Osteocyte (in vitro differentiated cells): ENCODE measurements at regions not wholly inside any gene's neighbourhood (a gene's known extent, or its start where the extent isn't known, plus 50 kb on each side); places are given as distances from the start of the nearest gene placed in this dataset.

Source experiments
- DNase-seq: peaks from one replicate; pipeline ENCODE4 v3.0.0; 2021; ENCODE audit warnings: mixed read lengths; ENCODE audit not compliant: unreplicated experiment; ENCODE audit errors: extremely low spot score
- H3K27ac Mint-ChIP-seq: one replicate; pipeline ENCODE4 v1.8.0; 2021; ENCODE audit warnings: mild to moderate bottlenecking, mixed read lengths; ENCODE audit not compliant: unreplicated experiment
- H3K27me3 Mint-ChIP-seq: one replicate; pipeline ENCODE4 v1.8.0; 2021; ENCODE audit warnings: mixed read lengths; ENCODE audit not compliant: unreplicated experiment
- H3K36me3 Mint-ChIP-seq: one replicate; pipeline ENCODE4 v1.8.0; 2021; ENCODE audit warnings: mixed read lengths; ENCODE audit not compliant: unreplicated experiment
- H3K4me1 Mint-ChIP-seq: one replicate; pipeline ENCODE4 v1.8.0; 2021; ENCODE audit warnings: mixed read lengths; ENCODE audit not compliant: unreplicated experiment
- H3K4me3 Mint-ChIP-seq: one replicate; pipeline ENCODE4 v1.8.0; 2021; ENCODE audit warnings: mild to moderate bottlenecking, moderate library complexity, mixed read lengths; ENCODE audit not compliant: unreplicated experiment
- H3K9me3 Mint-ChIP-seq: one replicate; pipeline ENCODE4 v1.8.0; 2021; ENCODE audit warnings: mixed read lengths; ENCODE audit not compliant: unreplicated experiment
- TF ChIP-seq, protein P1 (sequence below): fragments of 200-600 bp; sonication (generic); IDR thresholded peaks from 2 replicates; pipeline ENCODE4 v1.5.0; 2021; ENCODE audit warnings: antibody characterized with exemption, mild to moderate bottlenecking, moderate library complexity

DNA sequence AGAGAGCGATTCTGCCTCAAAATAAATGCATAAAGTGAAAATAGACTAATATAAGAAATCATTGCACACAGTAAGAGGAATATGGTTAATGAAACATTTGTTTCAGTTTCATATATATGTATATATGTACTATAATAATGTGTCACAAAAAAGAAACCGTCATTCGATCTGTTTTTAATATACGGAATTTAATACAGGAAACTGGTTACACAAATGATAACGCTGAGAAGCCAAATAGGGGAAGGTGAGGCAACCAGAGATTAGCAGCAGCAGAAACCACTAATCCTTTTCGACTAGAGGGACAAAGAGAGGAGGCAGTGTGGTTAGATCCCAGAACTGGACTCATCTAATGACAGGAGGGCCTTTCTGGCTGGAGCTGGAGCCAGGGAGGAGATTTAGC lies 64.2 kb upstream of the GREB1L start:
- Mint-ChIP-seq H3K4me1 (no peaks in the 10 kb centered on the region), H3K9me3 (no peaks in the 10 kb centered on the region), H3K4me3 (no peak overlapping the region), H3K27ac (no peak overlapping the region), H3K36me3 (no peaks in the 10 kb centered on the region), H3K27me3 (peaks cover 7% of the 10 kb centered on the region)
- DNase-seq, result no peak
- TF ChIP-seq, protein P1, sequence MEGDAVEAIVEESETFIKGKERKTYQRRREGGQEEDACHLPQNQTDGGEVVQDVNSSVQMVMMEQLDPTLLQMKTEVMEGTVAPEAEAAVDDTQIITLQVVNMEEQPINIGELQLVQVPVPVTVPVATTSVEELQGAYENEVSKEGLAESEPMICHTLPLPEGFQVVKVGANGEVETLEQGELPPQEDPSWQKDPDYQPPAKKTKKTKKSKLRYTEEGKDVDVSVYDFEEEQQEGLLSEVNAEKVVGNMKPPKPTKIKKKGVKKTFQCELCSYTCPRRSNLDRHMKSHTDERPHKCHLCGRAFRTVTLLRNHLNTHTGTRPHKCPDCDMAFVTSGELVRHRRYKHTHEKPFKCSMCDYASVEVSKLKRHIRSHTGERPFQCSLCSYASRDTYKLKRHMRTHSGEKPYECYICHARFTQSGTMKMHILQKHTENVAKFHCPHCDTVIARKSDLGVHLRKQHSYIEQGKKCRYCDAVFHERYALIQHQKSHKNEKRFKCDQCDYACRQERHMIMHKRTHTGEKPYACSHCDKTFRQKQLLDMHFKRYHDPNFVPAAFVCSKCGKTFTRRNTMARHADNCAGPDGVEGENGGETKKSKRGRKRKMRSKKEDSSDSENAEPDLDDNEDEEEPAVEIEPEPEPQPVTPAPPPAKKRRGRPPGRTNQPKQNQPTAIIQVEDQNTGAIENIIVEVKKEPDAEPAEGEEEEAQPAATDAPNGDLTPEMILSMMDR, result no peak

DNA sequence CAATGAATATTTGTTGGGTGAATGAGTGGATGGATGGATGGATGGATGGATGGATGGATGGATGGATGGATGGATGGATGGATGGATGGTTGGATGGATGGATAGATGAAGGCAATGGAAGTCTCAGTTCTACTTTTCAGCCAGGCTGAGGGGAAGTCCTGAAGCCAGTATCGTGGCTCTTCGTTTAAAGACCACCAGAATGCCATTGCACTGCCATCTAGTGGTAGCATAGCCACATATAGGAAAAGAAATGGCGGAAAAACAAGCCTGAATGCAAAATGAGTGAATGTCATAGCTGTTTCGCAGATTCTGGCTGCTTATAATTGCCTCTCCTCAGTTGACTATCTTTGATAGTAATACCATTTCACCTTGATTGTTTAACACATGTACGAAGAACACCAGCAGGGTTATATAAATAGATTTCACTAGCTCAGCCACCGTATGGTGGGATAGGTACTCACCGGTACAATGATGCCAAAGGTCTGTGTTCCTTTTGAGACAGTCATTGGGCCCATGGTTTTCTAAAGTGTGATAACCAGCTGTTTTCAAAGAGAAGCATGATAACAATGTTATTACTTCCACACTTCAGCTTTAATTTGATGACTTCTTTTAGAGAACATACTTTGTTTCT lies 62.3 kb upstream of the GREB1L start:
- Mint-ChIP-seq H3K4me3 (no peak overlapping the region), H3K4me1 (no peaks in the 10 kb centered on the region), H3K27ac (no peak overlapping the region), H3K9me3 (no peaks in the 10 kb centered on the region), H3K27me3 (peaks cover 6% of the 10 kb centered on the region), H3K36me3 (no peaks in the 10 kb centered on the region)
- DNase-seq, result no peak
- TF ChIP-seq, protein P1, result peak; percentile 80

DNA sequence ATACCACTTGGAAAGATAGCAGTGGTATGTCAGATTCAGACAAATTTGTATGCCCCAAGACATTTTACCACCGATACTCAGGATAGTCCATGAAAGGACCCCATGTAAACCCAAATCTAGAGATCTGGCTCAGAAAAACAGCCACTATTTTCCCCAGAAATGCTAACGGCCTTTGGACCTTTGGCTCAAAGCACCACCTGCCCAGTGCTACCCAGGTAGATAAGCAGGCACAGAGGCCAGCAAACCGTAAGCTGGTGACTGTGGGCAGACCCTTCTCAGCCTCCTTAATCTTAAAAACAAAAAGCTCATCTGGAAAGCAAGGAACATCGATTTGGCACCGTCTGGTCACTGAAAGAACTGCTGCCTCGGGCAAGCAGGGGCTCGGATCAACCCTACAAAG lies 61.4 kb upstream of the GREB1L start:
- TF ChIP-seq, protein P1, result no peak
- Mint-ChIP-seq H3K27me3 (peaks cover 6% of the 10 kb centered on the region), H3K27ac (no peak overlapping the region), H3K4me1 (no peaks in the 10 kb centered on the region), H3K4me3 (no peak overlapping the region), H3K9me3 (no peaks in the 10 kb centered on the region), H3K36me3 (no peaks in the 10 kb centered on the region)
- no peak for DNase-seq

DNA sequence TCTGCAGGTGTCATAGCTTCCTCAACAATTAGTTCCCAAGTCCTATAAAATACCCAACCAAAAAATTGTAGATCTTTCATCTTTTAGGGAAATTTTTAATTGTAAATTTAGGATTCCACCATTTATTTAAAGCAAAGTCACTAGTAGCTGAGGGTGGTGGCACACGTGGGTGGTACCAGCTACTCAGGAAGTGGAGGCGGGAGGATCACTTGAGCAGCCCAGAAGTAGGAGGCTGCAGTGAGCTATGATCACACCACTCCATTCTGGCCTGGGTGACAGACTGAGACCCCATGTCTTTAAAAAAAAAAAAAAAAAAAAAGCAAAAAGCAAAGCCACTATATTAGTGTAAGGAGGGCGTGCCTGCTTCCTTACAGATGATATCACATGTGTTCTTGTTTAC lies 60.3 kb upstream of the GREB1L start:
- Mint-ChIP-seq H3K27ac (no peak overlapping the region), H3K9me3 (no peaks in the 10 kb centered on the region)

DNA sequence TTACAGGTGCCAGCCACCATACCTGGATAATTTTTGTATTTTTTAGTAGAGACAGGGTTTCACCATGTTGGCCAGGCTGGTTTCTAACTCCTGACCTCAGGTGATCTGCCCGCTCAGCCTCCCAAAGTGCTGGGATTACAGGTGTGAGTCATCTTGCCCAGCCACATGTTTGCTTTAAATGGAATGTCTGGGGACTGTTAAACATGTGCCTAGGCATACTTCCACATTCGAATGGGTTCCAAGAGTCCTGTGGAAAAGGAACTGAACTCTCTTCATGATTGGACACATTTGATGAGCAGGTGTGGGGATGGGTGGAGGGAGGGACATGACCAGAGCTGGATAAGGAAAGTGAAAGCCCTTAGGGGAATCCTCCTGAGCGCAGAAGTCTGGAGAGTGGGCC lies 58.4 kb upstream of the GREB1L start:
- no peaks in the 10 kb centered on the region for H3K36me3 Mint-ChIP-seq
- no peaks in the 10 kb centered on the region for H3K9me3 Mint-ChIP-seq
- peaks cover 10% of the 10 kb centered on the region for H3K27me3 Mint-ChIP-seq
- H3K4me1 Mint-ChIP-seq, result no peaks in the 10 kb centered on the region
- no peak for DNase-seq
- H3K27ac Mint-ChIP-seq, result no peak overlapping the region
- TF ChIP-seq, protein P1, result no peak
- H3K4me3 Mint-ChIP-seq, result no peak overlapping the region

More for the DNA sequence above, 60.3 kb upstream of the GREB1L start:
- Mint-ChIP-seq H3K4me3 (no peak overlapping the region), H3K36me3 (no peaks in the 10 kb centered on the region), H3K4me1 (no peaks in the 10 kb centered on the region), H3K27me3 (peaks cover 6% of the 10 kb centered on the region)
- no peak for DNase-seq
- TF ChIP-seq, protein P1, result no peak
